HepG2 (cell line): ENCODE measurements at regions not wholly inside any gene's neighbourhood (a gene's known extent, or its start where the extent isn't known, plus 50 kb on each side); places are given as distances from the start of the nearest gene placed in this dataset.

Experiments
- ATAC-seq: fragments of 200-7000 bp; cut with Tn5 transposase; 3 replicates; pipeline ENCODE4 v1.9.1; 2020; ENCODE audit warnings: mild to moderate bottlenecking, moderate library complexity
- BruUV-seq: library from RNA; stranded (reverse); fragments of 400-500 nt; replicated peaks from 2 replicates; lab custom pipeline; 2021; lab: Mats Ljungman, UMichigan
- CTCF ChIA-PET: fragments of 300-600 bp; formaldehyde crosslinking; extraction: SDS; loops from one replicate; lab custom pipeline; 2021; ENCODE audit warnings: low total read pairs, inconsistent platforms, low intra/inter-chr PET ratio; lab: Yijun Ruan, JAX
- POLR2A ChIA-PET: fragments of 350-600 bp; sonication (Branson Sonifier 250); formaldehyde crosslinking; loops from one replicate; lab custom pipeline; 2020; ENCODE audit warnings: antibody characterized with exemption, inconsistent platforms; lab: Yijun Ruan, JAX
- DNase-seq: peaks from one replicate; pipeline ENCODE4 v3.0.0-alpha.2; 2015; ENCODE audit warnings: low spot score
- FAIRE-seq: peaks from 3 replicates; lab custom pipeline; 2011; peaks lifted over from hg19 to GRCh38; lab: Jason Lieb, UNC
- H2AFZ ChIP-seq: one replicate; pipeline ENCODE4 v1.6.1; 2011; ENCODE audit warnings: low read length, inconsistent platforms
- H3K27ac ChIP-seq: fragments of 300-600 bp; 3 replicates; pipeline ENCODE4 v1.8.0; 2011; ENCODE audit warnings: mixed run types, mild to moderate bottlenecking, mixed read lengths, low read length, inconsistent platforms; ENCODE audit not compliant: insufficient read depth; ENCODE audit errors: extremely low read length
- H3K27me3 ChIP-seq, 2 experiments: fragments of 200-600 bp in 1 of 2; 2 replicates in 1 of 2; 3 replicates in 1 of 2; pipeline versions ENCODE4 v1.6.0 to v1.8.0; 2011; ENCODE audit warnings: low read length in 2 of 2, mild to moderate bottlenecking in 2 of 2, moderate library complexity in 2 of 2, inconsistent platforms in 1 of 2; ENCODE audit not compliant: insufficient read depth in 2 of 2, control insufficient read depth in 1 of 2
- H3K36me3 ChIP-seq, 2 experiments: fragments of 200-600 bp in 1 of 2; replicated peaks in 1 of 2; 2 replicates in 1 of 2; 3 replicates in 1 of 2; pipeline versions ENCODE4 v1.5.1 to v1.8.0; 2011; ENCODE audit warnings: low read length in 2 of 2, inconsistent platforms in 1 of 2; ENCODE audit not compliant: insufficient read depth in 2 of 2, control insufficient read depth in 1 of 2
- H3K4me1 ChIP-seq: 2 replicates; pipeline ENCODE4 v1.5.1; 2012; ENCODE audit warnings: low read length, inconsistent platforms; ENCODE audit not compliant: insufficient read depth
- H3K4me2 ChIP-seq: 2 replicates; pipeline ENCODE4 v1.6.0; 2011; ENCODE audit warnings: low read depth, low read length, inconsistent platforms
- H3K4me3 ChIP-seq, 3 experiments: fragments of 200-600 bp in 1 of 3; sonication (generic), shearing (Covaris generic) in 1 of 3; replicated peaks in 1 of 3; 2 replicates each; pipeline ENCODE4 v1.5.1; 2011 to 2016; ENCODE audit warnings: low read length in 3 of 3, inconsistent platforms in 2 of 3, low read depth in 2 of 3, mild to moderate bottlenecking in 2 of 3, control low read depth in 1 of 3, mixed read lengths in 1 of 3; ENCODE audit not compliant: insufficient read depth in 1 of 3
- H3K79me2 ChIP-seq: one replicate; pipeline ENCODE4 v1.6.1; 2011; ENCODE audit warnings: low read length, inconsistent platforms; ENCODE audit not compliant: insufficient read depth
- H3K9ac ChIP-seq: 2 replicates; pipeline ENCODE4 v1.6.0; 2011; ENCODE audit warnings: mild to moderate bottlenecking, low read depth, low read length, inconsistent platforms; ENCODE audit not compliant: insufficient read depth
- H3K9me3 ChIP-seq: 2 replicates; pipeline ENCODE4 v1.5.1; 2012; ENCODE audit warnings: mild to moderate bottlenecking, low read length
- H4K20me1 ChIP-seq: 2 replicates; pipeline ENCODE4 v1.6.0; 2011; ENCODE audit warnings: inconsistent platforms, mild to moderate bottlenecking, low read length, moderate library complexity; ENCODE audit not compliant: insufficient read depth
- ATF3 ChIP-seq: sonication (generic); formaldehyde crosslinking; IDR thresholded peaks from 2 replicates; pipeline ENCODE4 v1.4.0; 2020; ENCODE audit warnings: missing genetic modification reagents
- DZIP1 ChIP-seq: sonication (generic); formaldehyde crosslinking; IDR thresholded peaks from 2 replicates; pipeline ENCODE4 v1.5.0; 2020; ENCODE audit warnings: mild to moderate bottlenecking, missing genetic modification reagents
- HIVEP1 ChIP-seq: sonication (generic); formaldehyde crosslinking; IDR thresholded peaks from 2 replicates; pipeline ENCODE4 v1.4.0; 2020; ENCODE audit warnings: mild to moderate bottlenecking, missing genetic modification reagents
- ISL2 ChIP-seq: sonication (generic); formaldehyde crosslinking; IDR thresholded peaks from 2 replicates; pipeline ENCODE4 v1.5.0; 2020; ENCODE audit warnings: missing genetic modification reagents
- MTF1 ChIP-seq: sonication (generic); formaldehyde crosslinking; IDR thresholded peaks from 2 replicates; pipeline ENCODE4 v1.5.0; 2020; ENCODE audit warnings: missing genetic modification reagents
- SRSF4 ChIP-seq: fragments of 200-400 bp; formaldehyde crosslinking; IDR thresholded peaks from one replicate; pipeline ENCODE4 v1.6.1; 2018; ENCODE audit warnings: mild to moderate bottlenecking, low read depth, low read length, moderate library complexity; ENCODE audit not compliant: poor library complexity, severe bottlenecking
- ZNF431 ChIP-seq: sonication (generic); formaldehyde crosslinking; IDR thresholded peaks from 2 replicates; pipeline ENCODE4 v1.9.0; 2022; ENCODE audit warnings: missing genetic modification reagents, low read depth, mild to moderate bottlenecking, borderline replicate concordance
- ZNF674 ChIP-seq: sonication (generic); formaldehyde crosslinking; IDR thresholded peaks from 2 replicates; pipeline ENCODE4 v1.5.0; 2020; ENCODE audit warnings: low read depth, mild to moderate bottlenecking, missing genetic modification reagents
- ZNF713 ChIP-seq: sonication (generic); formaldehyde crosslinking; IDR thresholded peaks from 2 replicates; pipeline ENCODE4 v1.4.0; 2020; ENCODE audit warnings: mild to moderate bottlenecking, missing genetic modification reagents
- ZNF747 ChIP-seq: sonication (generic); formaldehyde crosslinking; IDR thresholded peaks from 2 replicates; pipeline ENCODE4 v1.8.1; 2023; ENCODE audit warnings: missing genetic modification reagents, mild to moderate bottlenecking, borderline replicate concordance
- WGBS: methylation state at CpG from one replicate; pipeline ENCODE4 v1.1.6; 2017; ENCODE audit warnings: low lambda C conversion rate; 5-methylcytosine and 5-hydroxymethylcytosine counted together
- in situ Hi-C: cut with HindIII; loops from 2 replicates; pipeline ENCODE4 v1.10.0; 2017; ENCODE audit warnings: low pct_unique_long_range_greater_than_20kb; ENCODE audit not compliant: extremely low pct_ligation_motif_present
- intact Hi-C: fragments of 100-400 bp; cut with micrococcal nuclease; formaldehyde crosslinking; loops from one replicate; pipeline ENCODE4 v1.10.0; 2022; ENCODE audit not compliant: unreplicated experiment
- TF ChIP-seq, protein P1 (sequence below): sonication (generic); formaldehyde crosslinking; IDR thresholded peaks from 2 replicates; pipeline ENCODE4 v1.9.0; 2021; ENCODE audit warnings: missing genetic modification reagents, borderline replicate concordance

DNA sequence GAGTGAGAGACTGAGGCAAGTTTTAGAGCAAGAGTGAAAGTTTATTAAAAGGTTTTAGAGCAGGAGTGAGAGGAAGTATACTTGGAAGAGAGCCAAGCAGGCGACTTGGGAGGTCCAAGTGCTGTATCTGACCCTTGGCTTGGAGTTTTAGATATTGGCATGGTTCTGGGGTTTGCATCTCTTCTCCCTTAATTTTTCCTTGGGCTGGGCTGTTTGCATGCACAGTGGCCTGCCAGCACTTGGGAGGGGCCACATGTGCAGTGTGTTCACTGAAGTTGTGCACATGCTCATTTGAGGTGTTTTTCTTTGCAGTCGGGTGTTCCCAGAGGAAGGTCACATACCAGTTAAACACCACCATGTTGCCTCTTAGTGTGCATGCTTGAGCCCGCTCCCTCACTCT lies 464.1 kb downstream of the DMRT2 start:
- no TSS peak for BruUV-seq
- Histone ChIP-seq H3K4me1 (no peaks in the 10 kb centered on the region), H3K4me3 (no peak overlapping the region), H2AFZ (no peak overlapping the region), H3K9me3 (no peaks in the 10 kb centered on the region), H3K9ac (no peak overlapping the region), H3K79me2 (no peaks in the 10 kb centered on the region), H3K27ac (no peak overlapping the region), H3K36me3 (no peaks in the 10 kb centered on the region), H3K27me3 (no peaks in the 10 kb centered on the region; a peak in 1 of 5 replicates), H4K20me1 (no peaks in the 10 kb centered on the region), H3K4me2 (no peak overlapping the region)
- 9% methylated on average over 3 of the region's 3 CpGs for WGBS
- ChIA-PET POLR2A (no interaction called here), CTCF (no interaction called here)
- in situ Hi-C loops: no loop called here
- ATAC-seq: no peak
- DNase-seq: no peak
- TF ChIP-seq ZNF747 (no peak), HIVEP1 (CRISPR knock-in tag) (no peak), ISL2 (CRISPR knock-in tag) (no peak), ATF3 (no peak), ZNF674 (CRISPR knock-in tag) (no peak), ZNF713 (CRISPR knock-in tag) (no peak), MTF1 (CRISPR knock-in tag) (no peak), DZIP1 (CRISPR knock-in tag) (no peak), ZNF431 (CRISPR knock-in tag) (no peak), SRSF4 (no peak)
- TF ChIP-seq, protein P1, sequence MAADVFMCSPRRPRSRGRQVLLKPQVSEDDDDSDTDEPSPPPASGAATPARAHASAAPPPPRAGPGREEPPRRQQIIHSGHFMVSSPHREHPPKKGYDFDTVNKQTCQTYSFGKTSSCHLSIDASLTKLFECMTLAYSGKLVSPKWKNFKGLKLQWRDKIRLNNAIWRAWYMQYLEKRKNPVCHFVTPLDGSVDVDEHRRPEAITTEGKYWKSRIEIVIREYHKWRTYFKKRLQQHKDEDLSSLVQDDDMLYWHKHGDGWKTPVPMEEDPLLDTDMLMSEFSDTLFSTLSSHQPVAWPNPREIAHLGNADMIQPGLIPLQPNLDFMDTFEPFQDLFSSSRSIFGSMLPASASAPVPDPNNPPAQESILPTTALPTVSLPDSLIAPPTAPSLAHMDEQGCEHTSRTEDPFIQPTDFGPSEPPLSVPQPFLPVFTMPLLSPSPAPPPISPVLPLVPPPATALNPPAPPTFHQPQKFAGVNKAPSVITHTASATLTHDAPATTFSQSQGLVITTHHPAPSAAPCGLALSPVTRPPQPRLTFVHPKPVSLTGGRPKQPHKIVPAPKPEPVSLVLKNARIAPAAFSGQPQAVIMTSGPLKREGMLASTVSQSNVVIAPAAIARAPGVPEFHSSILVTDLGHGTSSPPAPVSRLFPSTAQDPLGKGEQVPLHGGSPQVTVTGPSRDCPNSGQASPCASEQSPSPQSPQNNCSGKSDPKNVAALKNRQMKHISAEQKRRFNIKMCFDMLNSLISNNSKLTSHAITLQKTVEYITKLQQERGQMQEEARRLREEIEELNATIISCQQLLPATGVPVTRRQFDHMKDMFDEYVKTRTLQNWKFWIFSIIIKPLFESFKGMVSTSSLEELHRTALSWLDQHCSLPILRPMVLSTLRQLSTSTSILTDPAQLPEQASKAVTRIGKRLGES: no peak
- no peak for FAIRE-seq
- intact Hi-C loops: no loop called here
